HUES6 (cell line): ENCODE measurements at regions not wholly inside any gene's neighbourhood (a gene's known extent, or its start where the extent isn't known, plus 50 kb on each side); places are given as distances from the start of the nearest gene placed in this dataset.

Experiments used
- H3K27ac ChIP-seq: 2 replicates; pipeline ENCODE4 v1.7.0; 2013; ENCODE audit warnings: low read depth, mild to moderate bottlenecking, low read length, inconsistent platforms
- H3K27me3 ChIP-seq: 2 replicates; pipeline ENCODE4 v1.6.1; 2013; ENCODE audit warnings: low read length; ENCODE audit not compliant: control insufficient read depth, insufficient read depth
- H3K36me3 ChIP-seq: 2 replicates; pipeline ENCODE4 v1.6.1; 2013; ENCODE audit warnings: low read length; ENCODE audit not compliant: control insufficient read depth, insufficient read depth
- H3K4me1 ChIP-seq: 2 replicates; pipeline ENCODE4 v1.6.1; 2013; ENCODE audit warnings: low read length; ENCODE audit not compliant: control insufficient read depth, insufficient read depth
- H3K4me3 ChIP-seq: 2 replicates; pipeline ENCODE4 v1.5.1; 2013; ENCODE audit warnings: low read depth, low read length
- H3K9ac ChIP-seq: one replicate; pipeline ENCODE4 v1.6.1; 2013; ENCODE audit warnings: mild to moderate bottlenecking, low read length
- H3K9me3 ChIP-seq: 2 replicates; pipeline ENCODE4 v1.6.1; 2013; ENCODE audit warnings: low read depth, low read length; ENCODE audit not compliant: control insufficient read depth, insufficient read depth

DNA sequence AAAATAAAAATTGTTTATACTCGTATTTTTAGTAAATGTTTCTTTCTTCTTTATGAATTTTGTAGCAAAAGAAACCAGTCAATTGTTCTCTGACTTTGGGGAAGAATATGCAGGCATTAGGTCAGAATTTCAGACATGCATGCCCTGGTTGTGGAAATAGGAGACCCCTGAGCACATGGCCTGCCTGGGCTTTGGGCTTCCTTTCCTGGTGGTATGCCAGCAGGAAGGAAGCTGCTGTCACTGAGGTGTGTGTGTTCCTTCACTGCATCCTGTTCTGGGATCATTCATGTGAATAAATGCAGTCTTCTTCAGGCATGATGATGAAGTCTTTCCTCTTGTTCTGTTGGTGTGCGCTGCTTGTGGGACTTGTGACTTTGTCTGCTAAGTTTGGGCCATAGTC lies 920.2 kb upstream of the VRK2 start:
- Histone ChIP-seq H3K9ac (no peak overlapping the region), H3K36me3 (no peaks in the 10 kb centered on the region), H3K27ac (no peak overlapping the region), H3K4me3 (no peak overlapping the region), H3K4me1 (no peaks in the 10 kb centered on the region), H3K9me3 (no peaks in the 10 kb centered on the region), H3K27me3 (no peaks in the 10 kb centered on the region)

DNA sequence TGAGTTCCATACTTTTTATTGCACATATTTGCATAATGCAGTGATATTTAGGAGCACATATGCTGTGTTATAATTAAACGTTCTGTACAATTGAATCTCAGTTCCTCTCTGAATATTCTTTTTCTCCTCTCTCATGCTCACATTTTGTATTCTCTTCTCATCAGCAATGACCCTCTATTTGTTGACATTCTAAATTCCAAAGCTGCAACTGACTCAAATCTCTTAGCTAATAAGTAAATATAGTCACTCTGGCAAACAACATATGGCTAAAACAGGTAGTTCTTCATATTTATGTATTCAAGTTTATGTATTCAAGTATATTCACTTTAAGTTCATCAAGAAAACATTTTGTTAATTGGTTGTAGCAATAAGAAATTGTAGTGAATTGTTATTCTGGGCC lies 907.4 kb upstream of the VRK2 start:
- H3K27me3 ChIP-seq: no peaks in the 10 kb centered on the region
- no peaks in the 10 kb centered on the region for H3K4me1 ChIP-seq
- H3K9me3 ChIP-seq: no peaks in the 10 kb centered on the region
- H3K4me3 ChIP-seq: no peak overlapping the region
- H3K36me3 ChIP-seq: no peaks in the 10 kb centered on the region
- no peak overlapping the region for H3K27ac ChIP-seq
- no peak overlapping the region for H3K9ac ChIP-seq

DNA sequence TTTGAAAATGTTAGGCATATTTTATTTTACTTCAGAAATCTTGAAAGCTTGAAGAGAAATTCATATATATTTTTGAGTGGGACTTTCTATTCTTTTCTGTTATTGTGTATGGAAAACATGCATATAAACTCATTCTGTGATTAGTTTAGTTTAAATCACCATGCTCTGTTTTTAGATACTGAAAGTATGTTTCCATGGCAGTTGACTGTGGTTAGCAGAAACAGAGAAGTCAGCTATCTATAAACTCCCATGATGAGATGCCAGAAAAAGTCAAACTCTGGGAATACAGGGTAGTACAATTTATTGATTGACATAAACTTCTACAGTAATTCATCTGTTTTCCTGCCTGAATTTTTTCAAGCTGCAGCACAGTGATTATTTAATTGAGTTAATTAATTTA lies 905.3 kb upstream of the VRK2 start:
- Histone ChIP-seq H3K4me3 (no peak overlapping the region), H3K4me1 (no peaks in the 10 kb centered on the region), H3K36me3 (no peaks in the 10 kb centered on the region), H3K9ac (no peak overlapping the region), H3K27ac (no peak overlapping the region), H3K9me3 (no peaks in the 10 kb centered on the region), H3K27me3 (no peaks in the 10 kb centered on the region)

DNA sequence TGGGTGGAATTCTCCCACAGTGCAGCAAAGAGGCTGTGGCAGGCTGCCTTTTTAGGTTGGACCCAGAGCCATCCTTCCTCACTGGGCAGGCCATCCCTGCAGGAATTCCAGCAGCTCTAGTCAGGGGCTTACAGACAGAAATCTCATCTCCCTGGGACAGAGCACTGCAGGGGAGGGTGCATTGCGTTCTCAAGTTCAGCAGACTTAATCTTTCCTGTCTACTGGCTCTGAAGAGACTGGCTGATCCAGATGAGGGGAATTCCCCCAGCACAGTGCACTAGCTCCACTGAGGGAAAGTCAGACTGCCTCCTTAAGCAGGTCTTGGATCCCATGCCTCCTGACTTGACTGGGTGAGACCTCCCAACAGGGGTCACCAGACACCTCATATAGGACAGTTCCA lies 899.7 kb upstream of the VRK2 start:
- Histone ChIP-seq H3K27me3 (no peaks in the 10 kb centered on the region), H3K9ac (no peak overlapping the region), H3K27ac (no peak overlapping the region), H3K9me3 (no peaks in the 10 kb centered on the region), H3K4me1 (no peaks in the 10 kb centered on the region), H3K36me3 (no peaks in the 10 kb centered on the region), H3K4me3 (no peak overlapping the region)

DNA sequence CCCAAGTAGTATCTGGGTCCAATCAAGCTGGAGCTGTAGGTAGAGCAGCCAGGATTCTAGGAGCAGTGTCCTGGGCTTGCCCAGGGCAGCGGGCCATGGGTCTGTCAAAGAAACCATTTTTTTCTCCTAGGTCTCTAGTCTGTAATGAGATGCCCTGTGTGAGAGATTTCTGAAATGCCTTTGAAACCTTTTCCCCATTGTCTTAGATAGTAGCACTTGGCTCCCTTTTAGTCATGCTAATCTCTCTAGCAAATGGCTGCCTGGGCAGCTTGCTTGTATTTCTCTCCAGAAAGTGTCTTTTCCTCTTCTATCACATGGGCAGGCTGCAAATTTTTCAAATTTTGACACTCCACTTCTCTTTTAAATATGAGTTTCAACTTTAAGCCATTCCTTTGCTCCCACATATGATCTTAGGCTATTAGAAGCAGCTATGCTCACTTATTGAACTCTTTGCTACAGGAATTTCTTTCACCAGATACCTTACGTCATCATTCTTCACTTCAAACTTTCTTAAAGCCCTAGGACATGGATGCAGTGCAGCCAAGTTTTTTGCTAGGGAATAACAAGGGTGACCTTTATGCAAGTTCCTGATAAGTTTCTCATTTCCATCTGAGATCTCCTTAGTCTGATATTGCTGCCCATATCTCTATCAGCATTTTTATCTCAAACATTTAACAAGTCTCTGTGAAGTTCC lies 890.2 kb upstream of the VRK2 start:
- Histone ChIP-seq H3K27me3 (no peaks in the 10 kb centered on the region), H3K4me3 (0 out of 2 replicates have a peak overlapping the region, but pooled peaks have one; percentile 15), H3K9ac (no peak overlapping the region), H3K36me3 (no peaks in the 10 kb centered on the region), H3K9me3 (peaks cover 6% of the 10 kb centered on the region; the same call in 1 of the 2 replicates), H3K27ac (no peak overlapping the region), H3K4me1 (peaks cover 4% of the 10 kb centered on the region)

DNA sequence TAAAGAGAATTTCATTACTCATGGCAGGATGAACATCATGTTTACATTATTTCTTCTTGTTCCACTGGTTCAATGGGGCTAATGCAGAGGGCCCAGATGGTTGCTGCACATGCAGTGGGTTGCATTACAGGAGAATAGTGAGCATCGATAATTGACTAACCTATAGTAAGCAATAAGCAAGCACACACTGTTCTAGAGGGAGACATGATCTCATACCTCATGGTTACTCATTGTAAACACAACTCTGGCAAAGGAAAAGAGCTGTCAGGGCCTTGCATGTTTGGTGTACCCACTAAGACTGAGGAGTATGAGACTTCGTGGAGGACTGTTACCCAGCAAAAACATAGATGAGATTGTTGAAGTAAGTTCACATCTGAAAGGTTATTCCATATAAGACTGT lies 885.6 kb upstream of the VRK2 start:
- H3K4me1 ChIP-seq: peaks cover 2% of the 10 kb centered on the region
- H3K9me3 ChIP-seq: peaks cover 2% of the 10 kb centered on the region; the same call in 1 of the 2 replicates
- H3K27me3 ChIP-seq: no peaks in the 10 kb centered on the region
- no peak overlapping the region for H3K9ac ChIP-seq
- H3K4me3 ChIP-seq: no peak overlapping the region
- H3K27ac ChIP-seq: no peak overlapping the region
- no peaks in the 10 kb centered on the region for H3K36me3 ChIP-seq

DNA sequence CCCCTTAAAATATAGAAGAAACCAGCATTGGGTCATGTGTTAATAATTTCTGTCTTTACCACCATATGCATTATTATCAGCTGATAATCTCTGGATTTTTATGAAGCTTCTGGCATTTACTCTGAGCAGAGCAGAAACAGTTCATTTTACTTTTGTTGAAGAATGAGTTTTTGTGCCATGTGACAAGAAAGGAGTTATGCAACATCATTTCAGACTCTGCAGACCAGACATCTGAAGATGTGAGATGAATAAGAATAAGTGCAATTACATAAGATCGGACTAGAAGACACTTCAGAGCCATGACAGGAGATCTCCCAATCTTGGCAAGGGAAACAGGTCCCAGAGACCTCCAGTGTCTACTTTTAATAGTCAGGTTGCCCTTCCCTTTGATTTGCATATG lies 869.4 kb upstream of the VRK2 start:
- Histone ChIP-seq H3K9ac (no peak overlapping the region), H3K36me3 (no peaks in the 10 kb centered on the region), H3K4me3 (no peak overlapping the region), H3K9me3 (no peaks in the 10 kb centered on the region), H3K4me1 (no peaks in the 10 kb centered on the region), H3K27me3 (no peaks in the 10 kb centered on the region), H3K27ac (no peak overlapping the region)

DNA sequence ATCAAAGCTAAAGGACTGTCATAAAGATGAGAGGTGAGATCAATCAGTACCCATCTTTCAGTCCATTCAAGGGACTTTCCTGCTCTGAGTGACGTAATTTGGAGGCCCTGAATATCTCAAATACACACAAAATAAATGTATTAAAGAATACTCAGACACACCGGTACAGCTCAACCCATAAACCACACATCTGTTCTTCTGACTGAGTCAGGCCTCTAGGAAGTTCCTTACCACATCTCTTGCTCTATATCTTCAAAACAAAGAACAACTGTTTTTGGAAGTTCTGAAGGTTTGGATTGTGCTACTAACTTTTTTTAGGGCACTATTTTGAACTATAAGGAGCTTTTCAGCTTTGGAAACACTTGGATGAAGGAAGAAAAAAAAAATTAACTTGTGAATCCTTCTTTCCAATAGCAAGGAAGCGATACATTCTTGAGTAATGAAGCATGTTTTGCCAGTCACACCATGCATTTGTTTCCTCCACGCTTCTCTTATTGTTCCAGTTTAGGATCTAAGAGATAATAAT lies 866.5 kb upstream of the VRK2 start:
- Histone ChIP-seq H3K27ac (no peak overlapping the region), H3K4me1 (peaks cover 3% of the 10 kb centered on the region)

DNA sequence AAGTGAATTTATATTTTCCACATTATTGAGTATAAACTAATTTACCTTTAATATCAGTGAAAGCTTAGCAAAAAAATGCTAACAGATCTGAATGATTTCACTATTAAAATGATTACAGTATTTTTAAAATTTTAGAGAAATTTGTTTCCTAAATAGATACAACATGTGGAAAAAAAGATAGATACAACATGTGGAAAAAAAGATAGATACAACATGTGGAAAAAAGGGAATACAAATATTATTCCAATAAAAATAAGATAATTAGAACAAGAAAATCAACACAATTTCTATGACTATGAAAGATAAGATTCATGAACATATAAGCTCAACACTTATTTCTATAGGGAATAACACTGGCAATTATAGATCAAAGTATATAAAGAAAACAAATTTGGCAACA lies 865.9 kb upstream of the VRK2 start:
- no peaks in the 10 kb centered on the region for H3K27me3 ChIP-seq

More for the DNA sequence above, 866.5 kb upstream of the VRK2 start:
- Histone ChIP-seq H3K36me3 (no peaks in the 10 kb centered on the region), H3K4me3 (no peak overlapping the region), H3K9ac (no peak overlapping the region), H3K27me3 (no peaks in the 10 kb centered on the region), H3K9me3 (no peaks in the 10 kb centered on the region)

DNA sequence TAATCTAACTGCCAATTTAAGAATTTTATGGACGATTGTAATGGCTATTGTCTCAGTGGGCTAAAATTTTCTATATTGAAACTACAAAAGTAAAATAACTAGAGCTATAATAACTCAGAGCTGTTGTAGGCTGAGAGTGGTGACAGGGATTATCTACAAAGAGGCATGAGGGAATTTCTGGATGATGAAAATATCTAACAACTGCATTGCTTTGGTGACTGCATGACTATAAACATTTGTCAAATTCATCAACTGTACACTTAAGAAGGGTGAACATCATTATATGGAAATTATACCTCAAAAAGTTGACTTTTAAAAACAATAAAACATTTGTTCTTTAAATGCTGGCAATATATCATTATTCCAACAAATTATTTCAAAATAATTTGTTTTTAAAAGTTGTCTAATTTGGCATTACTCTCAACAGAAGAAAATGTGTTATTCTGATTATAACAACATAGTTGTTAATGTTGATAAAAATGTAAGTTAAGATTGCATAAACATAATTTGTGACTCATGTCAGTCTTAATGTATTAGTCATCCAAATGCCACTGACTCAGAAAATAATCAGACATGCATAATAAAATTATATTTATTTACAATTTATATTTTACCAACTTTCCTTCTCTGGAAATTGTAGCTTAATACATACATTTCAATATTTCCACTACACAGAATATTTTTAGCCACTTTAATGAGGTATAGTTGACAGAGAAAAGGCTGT lies 865.1 kb upstream of the VRK2 start:
- Histone ChIP-seq H3K36me3 (no peaks in the 10 kb centered on the region), H3K4me1 (peaks cover 9% of the 10 kb centered on the region), H3K4me3 (no peak overlapping the region), H3K27ac (no peak overlapping the region), H3K27me3 (no peaks in the 10 kb centered on the region), H3K9me3 (no peaks in the 10 kb centered on the region), H3K9ac (no peak overlapping the region)

More for the DNA sequence above, 865.9 kb upstream of the VRK2 start:
- H3K9ac ChIP-seq: no peak overlapping the region
- no peak overlapping the region for H3K4me3 ChIP-seq
- no peaks in the 10 kb centered on the region for H3K9me3 ChIP-seq
- H3K4me1 ChIP-seq: peaks cover 9% of the 10 kb centered on the region
- H3K36me3 ChIP-seq: no peaks in the 10 kb centered on the region
- no peak overlapping the region for H3K27ac ChIP-seq

DNA sequence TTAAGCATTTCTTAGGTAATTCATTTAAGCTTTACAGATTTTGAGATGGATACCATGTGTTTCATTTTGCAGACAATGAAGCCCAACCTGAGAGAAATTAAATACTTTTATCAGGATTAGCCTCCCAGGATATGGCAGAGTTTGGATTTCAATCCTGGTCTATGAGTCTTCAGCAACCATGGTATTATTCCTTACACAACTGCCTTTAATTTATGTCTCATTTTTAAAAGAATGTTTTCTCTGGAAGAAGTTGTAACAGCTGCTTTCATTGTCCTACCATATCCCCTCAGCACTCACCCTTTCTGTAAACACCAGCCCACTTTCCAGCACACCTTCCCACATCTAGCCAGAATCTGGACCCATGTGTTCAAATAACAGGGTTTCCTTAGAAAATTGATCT lies 863.7 kb upstream of the VRK2 start:
- Histone ChIP-seq H3K36me3 (no peaks in the 10 kb centered on the region), H3K27ac (no peak overlapping the region), H3K9me3 (no peaks in the 10 kb centered on the region), H3K9ac (no peak overlapping the region), H3K27me3 (no peaks in the 10 kb centered on the region), H3K4me1 (peaks cover 9% of the 10 kb centered on the region), H3K4me3 (no peak overlapping the region)
